ENCODE measurements at regions not wholly inside any gene's neighbourhood (a gene's known extent, or its start where the extent isn't known, plus 50 kb on each side); places are given as distances from the start of the nearest gene placed in this dataset.

GRCh38 chr7:138402749-138403148, 57.3 kb upstream of the TRIM24 start:
- TF ChIP-seq ZNF274 (IDR thresholded peaks at IDR 0.05; ENCODE audit: low read depth, low read length) = no peak
- no peak overlapping the region for H3K4me3 ChIP-seq (ENCODE audit: low read length)

GRCh38 chr7:138405496-138405895, 54.6 kb upstream of the TRIM24 start:
- no peak overlapping the region for H3K4me3 ChIP-seq (ENCODE audit: low read length)
- no peak for TF ChIP-seq ZNF274 (IDR thresholded peaks at IDR 0.05; ENCODE audit: low read depth, low read length)

DNA sequence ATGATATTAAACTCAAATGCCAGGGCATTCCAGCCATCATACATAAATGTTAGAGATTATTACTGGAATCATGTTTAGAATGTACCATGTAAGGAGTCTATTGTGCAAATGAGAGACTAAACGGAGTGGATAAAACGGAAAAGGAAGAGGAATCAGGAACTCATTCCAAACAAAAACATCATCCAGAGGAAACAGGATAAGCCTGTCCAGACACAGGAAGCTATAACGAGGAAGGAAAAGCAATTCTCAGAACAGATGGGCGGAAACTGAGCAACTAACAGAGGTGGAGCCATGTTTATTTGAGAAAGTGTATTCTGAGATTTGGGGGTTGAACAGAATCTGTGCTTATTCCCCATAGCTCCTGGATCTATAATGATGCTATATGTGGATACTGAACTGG, 52.3 kb upstream of the TRIM24 start:
- TF ChIP-seq ZNF274 (IDR thresholded peaks at IDR 0.05; ENCODE audit: low read depth, low read length) = no peak
- no peak overlapping the region for H3K4me3 ChIP-seq (ENCODE audit: low read length)
